Panc1 (cell line): ENCODE measurements at regions not wholly inside any gene's neighbourhood (a gene's known extent, or its start where the extent isn't known, plus 50 kb on each side); places are given as distances from the start of the nearest gene placed in this dataset.

Experiments
- CTCF ChIP-seq: fragments of 450-650 bp; IDR thresholded peaks from 2 replicates; pipeline ENCODE4 v1.5.1; 2017; ENCODE audit warnings: mild to moderate bottlenecking
- TCF7L2 ChIP-seq: IDR thresholded peaks from 2 replicates; pipeline ENCODE4 v1.6.1; 2011; ENCODE audit warnings: mild to moderate bottlenecking, low read depth, low read length, inconsistent platforms

GRCh38 chr9:3099646-3100045 lies 255.8 kb upstream of the PUM3 start:
- no peak for TF ChIP-seq CTCF
- no peak for TF ChIP-seq TCF7L2
